H1 (cell line): ENCODE measurements at regions not wholly inside any gene's neighbourhood (a gene's known extent, or its start where the extent isn't known, plus 50 kb on each side); places are given as distances from the start of the nearest gene placed in this dataset.

Experiments
- ASH2L ChIP-seq: fragments of 200-600, 300-600 bp; sonication (generic); IDR thresholded peaks from one replicate; pipeline ENCODE4 v1.7.1; 2017; ENCODE audit warnings: low read length
- EZH2 ChIP-seq: fragments of 200-600 bp; sonication (generic); IDR thresholded peaks from 2 replicates; pipeline ENCODE4 v1.7.1; 2012; ENCODE audit warnings: low read depth, mild to moderate bottlenecking, moderate library complexity, low read length, inconsistent platforms; ENCODE audit not compliant: severe bottlenecking
- HDAC6 ChIP-seq: IDR thresholded peaks from one replicate; pipeline ENCODE4 v1.7.1; 2012; ENCODE audit warnings: low read depth, mild to moderate bottlenecking, inconsistent platforms, low read length, moderate library complexity
- KDM5A ChIP-seq: fragments of 200-600 bp; IDR thresholded peaks from 2 replicates; pipeline ENCODE4 v1.7.1; 2012; ENCODE audit warnings: mild to moderate bottlenecking, low read length, inconsistent platforms, mixed read lengths
- MAX ChIP-seq: IDR thresholded peaks from 2 replicates; pipeline ENCODE4 v1.6.1; 2012; ENCODE audit warnings: inconsistent platforms
- NANOG ChIP-seq: IDR thresholded peaks from 2 replicates; pipeline ENCODE4 v1.6.1; 2011; ENCODE audit warnings: low read length, low read depth, mild to moderate bottlenecking, inconsistent platforms; ENCODE audit not compliant: insufficient read depth, poor library complexity, severe bottlenecking
- NRF1 ChIP-seq: IDR thresholded peaks from 2 replicates; pipeline ENCODE4 v1.6.1; 2011; ENCODE audit warnings: mild to moderate bottlenecking, low read depth, low read length, improper control_type of control experiment
- RAD21 ChIP-seq, 2 experiments: IDR thresholded peaks in 1 of 2; conservative IDR thresholded peaks in 1 of 2; 2 replicates each; pipeline ENCODE4 v1.6.1; 2011; ENCODE audit warnings: low read depth in 2 of 2, low read length in 2 of 2, improper control_type of control experiment in 1 of 2, inconsistent platforms in 1 of 2, mild to moderate bottlenecking in 1 of 2, moderate library complexity in 1 of 2

- TF ChIP-seq RAD21 (IDR thresholded peaks at IDR 0.05 in 1 of 2, conservative IDR thresholded peaks at IDR 0.05 in 1 of 2; ENCODE audit: low read depth in 2 of 2, low read length in 2 of 2) (no peak), NRF1 (no peak), NANOG (no peak), KDM5A (no peak), EZH2 (no peak), MAX (no peak), ASH2L (no peak), HDAC6 (no peak)
These were observed 341.0 kb downstream of the MEIS1 start (continued) for GRCh38 chr2:66775730-66776422.
